ENCODE measurements at regions not wholly inside any gene's neighbourhood (a gene's known extent, or its start where the extent isn't known, plus 50 kb on each side); places are given as distances from the start of the nearest gene placed in this dataset.

DNA sequence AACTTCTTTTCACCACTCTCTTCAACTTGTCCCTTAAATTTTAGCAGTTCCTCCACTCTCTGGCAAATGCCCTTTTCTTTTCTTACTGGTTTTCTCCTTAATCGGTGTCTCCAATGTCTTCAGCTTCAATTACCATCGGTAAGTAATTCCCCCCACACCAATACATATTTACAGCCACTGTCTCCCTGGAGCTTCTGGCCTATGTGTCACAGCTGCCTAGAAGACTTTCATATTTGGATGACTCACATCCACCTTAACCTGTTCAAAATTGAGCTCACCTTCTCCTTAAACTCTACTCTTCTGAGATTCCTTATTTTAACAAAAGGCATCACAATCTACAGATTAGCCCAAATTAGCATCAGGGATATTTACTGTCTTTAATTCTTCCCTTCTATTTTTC lies 380.4 kb downstream of the POM121L12 start:
- Histone ChIP-seq H3K79me2 (replicated peaks; ENCODE audit: insufficient read depth, low read length) (no peaks in the 10 kb centered on the region), H3F3A (ENCODE audit: insufficient read depth, low read length, poor library complexity, severe bottlenecking) (no peaks in the 10 kb centered on the region), H3K27ac (ENCODE audit: low read length) (no peak overlapping the region), H3K4me2 (ENCODE audit: low read length) (no peak overlapping the region), H3K27me3 (ENCODE audit: insufficient read depth, low read depth, low read length) (no peaks in the 10 kb centered on the region), H3K9me2 (ENCODE audit: insufficient read depth, low read length) (no peaks in the 10 kb centered on the region), H3K36me3 (ENCODE audit: insufficient read depth, low read length) (no peaks in the 10 kb centered on the region), H4K20me1 (ENCODE audit: insufficient read depth) (no peaks in the 10 kb centered on the region), H3K4me3 (ENCODE audit: low read length) (no peak overlapping the region), H3K9me3 (ENCODE audit: low read length) (no peaks in the 10 kb centered on the region), H2AFZ (ENCODE audit: low read depth, low read length) (no peak overlapping the region), H3K9ac (ENCODE audit: low read length) (no peak overlapping the region)
- no peak for TF ChIP-seq EZH2 (IDR thresholded peaks at IDR 0.05; ENCODE audit: borderline replicate concordance, insufficient read depth, low read length, poor library complexity, severe bottlenecking)
- TF ChIP-seq MXI1 (conservative IDR thresholded peaks at IDR 0.05; ENCODE audit: poor library complexity, severe bottlenecking): no peak
- TF ChIP-seq, protein P1, sequence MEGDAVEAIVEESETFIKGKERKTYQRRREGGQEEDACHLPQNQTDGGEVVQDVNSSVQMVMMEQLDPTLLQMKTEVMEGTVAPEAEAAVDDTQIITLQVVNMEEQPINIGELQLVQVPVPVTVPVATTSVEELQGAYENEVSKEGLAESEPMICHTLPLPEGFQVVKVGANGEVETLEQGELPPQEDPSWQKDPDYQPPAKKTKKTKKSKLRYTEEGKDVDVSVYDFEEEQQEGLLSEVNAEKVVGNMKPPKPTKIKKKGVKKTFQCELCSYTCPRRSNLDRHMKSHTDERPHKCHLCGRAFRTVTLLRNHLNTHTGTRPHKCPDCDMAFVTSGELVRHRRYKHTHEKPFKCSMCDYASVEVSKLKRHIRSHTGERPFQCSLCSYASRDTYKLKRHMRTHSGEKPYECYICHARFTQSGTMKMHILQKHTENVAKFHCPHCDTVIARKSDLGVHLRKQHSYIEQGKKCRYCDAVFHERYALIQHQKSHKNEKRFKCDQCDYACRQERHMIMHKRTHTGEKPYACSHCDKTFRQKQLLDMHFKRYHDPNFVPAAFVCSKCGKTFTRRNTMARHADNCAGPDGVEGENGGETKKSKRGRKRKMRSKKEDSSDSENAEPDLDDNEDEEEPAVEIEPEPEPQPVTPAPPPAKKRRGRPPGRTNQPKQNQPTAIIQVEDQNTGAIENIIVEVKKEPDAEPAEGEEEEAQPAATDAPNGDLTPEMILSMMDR (IDR thresholded peaks at IDR 0.05; ENCODE audit: poor library complexity, severe bottlenecking): no peak
- TF ChIP-seq RAD21 (conservative IDR thresholded peaks at IDR 0.05): no peak
- TF ChIP-seq, protein P2, sequence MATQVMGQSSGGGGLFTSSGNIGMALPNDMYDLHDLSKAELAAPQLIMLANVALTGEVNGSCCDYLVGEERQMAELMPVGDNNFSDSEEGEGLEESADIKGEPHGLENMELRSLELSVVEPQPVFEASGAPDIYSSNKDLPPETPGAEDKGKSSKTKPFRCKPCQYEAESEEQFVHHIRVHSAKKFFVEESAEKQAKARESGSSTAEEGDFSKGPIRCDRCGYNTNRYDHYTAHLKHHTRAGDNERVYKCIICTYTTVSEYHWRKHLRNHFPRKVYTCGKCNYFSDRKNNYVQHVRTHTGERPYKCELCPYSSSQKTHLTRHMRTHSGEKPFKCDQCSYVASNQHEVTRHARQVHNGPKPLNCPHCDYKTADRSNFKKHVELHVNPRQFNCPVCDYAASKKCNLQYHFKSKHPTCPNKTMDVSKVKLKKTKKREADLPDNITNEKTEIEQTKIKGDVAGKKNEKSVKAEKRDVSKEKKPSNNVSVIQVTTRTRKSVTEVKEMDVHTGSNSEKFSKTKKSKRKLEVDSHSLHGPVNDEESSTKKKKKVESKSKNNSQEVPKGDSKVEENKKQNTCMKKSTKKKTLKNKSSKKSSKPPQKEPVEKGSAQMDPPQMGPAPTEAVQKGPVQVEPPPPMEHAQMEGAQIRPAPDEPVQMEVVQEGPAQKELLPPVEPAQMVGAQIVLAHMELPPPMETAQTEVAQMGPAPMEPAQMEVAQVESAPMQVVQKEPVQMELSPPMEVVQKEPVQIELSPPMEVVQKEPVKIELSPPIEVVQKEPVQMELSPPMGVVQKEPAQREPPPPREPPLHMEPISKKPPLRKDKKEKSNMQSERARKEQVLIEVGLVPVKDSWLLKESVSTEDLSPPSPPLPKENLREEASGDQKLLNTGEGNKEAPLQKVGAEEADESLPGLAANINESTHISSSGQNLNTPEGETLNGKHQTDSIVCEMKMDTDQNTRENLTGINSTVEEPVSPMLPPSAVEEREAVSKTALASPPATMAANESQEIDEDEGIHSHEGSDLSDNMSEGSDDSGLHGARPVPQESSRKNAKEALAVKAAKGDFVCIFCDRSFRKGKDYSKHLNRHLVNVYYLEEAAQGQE (IDR thresholded peaks at IDR 0.05; ENCODE audit: borderline replicate concordance): no peak

DNA sequence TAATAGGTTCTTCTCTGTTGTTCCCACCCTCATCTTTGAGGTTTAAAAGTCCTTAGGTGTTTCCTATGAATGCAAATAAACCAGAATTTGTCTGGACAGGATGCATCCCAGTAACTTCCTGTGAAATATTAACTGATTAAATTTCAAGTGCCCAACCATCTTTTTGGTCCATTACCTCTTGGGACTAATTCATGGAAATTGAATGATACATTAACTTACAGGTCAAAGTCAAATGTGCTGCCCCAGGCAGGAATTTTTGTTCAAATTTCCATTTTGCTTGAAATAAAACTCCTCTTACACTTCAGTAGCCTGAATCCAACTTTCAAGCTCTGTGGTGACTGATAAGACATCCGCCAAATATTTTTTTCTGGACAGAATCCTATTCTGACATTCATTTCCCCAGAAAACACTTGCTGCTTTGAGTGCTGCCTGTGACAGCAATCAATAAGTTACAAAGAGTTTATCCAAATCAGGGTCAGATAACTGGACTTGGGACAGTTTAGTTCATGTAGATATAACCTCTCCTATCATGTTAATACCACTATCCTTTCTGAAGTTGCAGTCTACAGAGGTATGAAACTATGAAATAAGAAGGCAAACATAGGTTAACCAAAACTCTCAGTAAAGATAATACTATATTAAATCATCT lies 383.5 kb downstream of the POM121L12 start:
- Histone ChIP-seq H3K36me3 (ENCODE audit: insufficient read depth, low read length) (no peaks in the 10 kb centered on the region), H3K4me2 (ENCODE audit: low read length) (no peak overlapping the region), H3K79me2 (replicated peaks; ENCODE audit: insufficient read depth, low read length) (no peaks in the 10 kb centered on the region), H3K9me3 (ENCODE audit: low read length) (no peaks in the 10 kb centered on the region), H3K4me3 (ENCODE audit: low read length) (no peak overlapping the region), H3K9me2 (ENCODE audit: insufficient read depth, low read length) (no peaks in the 10 kb centered on the region), H4K20me1 (ENCODE audit: insufficient read depth) (no peaks in the 10 kb centered on the region), H2AFZ (ENCODE audit: low read depth, low read length) (no peak overlapping the region), H3F3A (ENCODE audit: insufficient read depth, low read length, poor library complexity, severe bottlenecking) (no peaks in the 10 kb centered on the region), H3K9ac (ENCODE audit: low read length) (no peak overlapping the region), H3K27ac (ENCODE audit: low read length) (no peak overlapping the region), H3K27me3 (ENCODE audit: insufficient read depth, low read depth, low read length) (no peaks in the 10 kb centered on the region)
- TF ChIP-seq POLR2AphosphoS5 (IDR thresholded peaks at IDR 0.05): no peak
- TF ChIP-seq TAF1 (IDR thresholded peaks at IDR 0.05; ENCODE audit: low read depth): no peak
- no peak for TF ChIP-seq EP300 (conservative IDR thresholded peaks at IDR 0.05; ENCODE audit: poor library complexity, severe bottlenecking)
- TF ChIP-seq, protein P2 (IDR thresholded peaks at IDR 0.05; ENCODE audit: borderline replicate concordance): no peak
- TF ChIP-seq EZH2 (IDR thresholded peaks at IDR 0.05; ENCODE audit: borderline replicate concordance, insufficient read depth, low read length, poor library complexity, severe bottlenecking): no peak
- no peak for TF ChIP-seq SMC3 (conservative IDR thresholded peaks at IDR 0.05; ENCODE audit: poor library complexity)
- TF ChIP-seq, protein P1 (IDR thresholded peaks at IDR 0.05; ENCODE audit: poor library complexity, severe bottlenecking): no peak

Data from neural cell (in vitro differentiated cells).